ENCODE measurements at regions not wholly inside any gene's neighbourhood (a gene's known extent, or its start where the extent isn't known, plus 50 kb on each side); places are given as distances from the start of the nearest gene placed in this dataset.
A peak's percentile ranks its signal among the peaks of the same experiment; 100 is the strongest.

- DNase-seq = no peak
Measured at GRCh38 chr2:8159966-8160603, 521.8 kb upstream of the ID2 start.

GRCh38 chr2:8160959-8161358 lies 520.9 kb upstream of the ID2 start:
- no peak for DNase-seq

DNA sequence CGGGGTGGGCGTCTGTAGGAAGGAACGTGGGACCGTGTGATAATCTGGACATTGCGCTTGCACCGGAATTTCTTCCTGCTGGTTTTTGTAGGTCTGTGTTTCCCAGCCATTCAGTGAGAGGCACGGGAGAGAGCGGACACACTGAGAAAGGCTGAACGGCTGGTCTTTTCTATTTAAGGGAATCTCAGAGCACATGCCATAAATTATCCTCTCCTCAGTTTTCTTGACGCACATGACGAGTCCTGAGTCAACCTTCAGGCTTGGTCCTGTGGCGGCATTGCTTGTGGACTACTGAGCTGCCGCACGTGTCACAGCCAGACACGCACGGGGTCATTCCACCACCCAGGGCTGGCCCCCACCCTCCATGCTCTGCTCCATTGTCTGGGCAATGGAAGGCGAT lies 519.3 kb upstream of the ID2 start:
- no peak for DNase-seq

GRCh38 chr2:8165550-8165949 lies 516.3 kb upstream of the ID2 start:
- DNase-seq = no peak

- DNase-seq = no peak
Measured at GRCh38 chr2:8168022-8168717, 513.7 kb upstream of the ID2 start.

- no peak for DNase-seq
Measured at GRCh38 chr2:8168876-8169424, 512.9 kb upstream of the ID2 start.

GRCh38 chr2:8169443-8169842 lies 512.4 kb upstream of the ID2 start:
- DNase-seq = no peak

DNA sequence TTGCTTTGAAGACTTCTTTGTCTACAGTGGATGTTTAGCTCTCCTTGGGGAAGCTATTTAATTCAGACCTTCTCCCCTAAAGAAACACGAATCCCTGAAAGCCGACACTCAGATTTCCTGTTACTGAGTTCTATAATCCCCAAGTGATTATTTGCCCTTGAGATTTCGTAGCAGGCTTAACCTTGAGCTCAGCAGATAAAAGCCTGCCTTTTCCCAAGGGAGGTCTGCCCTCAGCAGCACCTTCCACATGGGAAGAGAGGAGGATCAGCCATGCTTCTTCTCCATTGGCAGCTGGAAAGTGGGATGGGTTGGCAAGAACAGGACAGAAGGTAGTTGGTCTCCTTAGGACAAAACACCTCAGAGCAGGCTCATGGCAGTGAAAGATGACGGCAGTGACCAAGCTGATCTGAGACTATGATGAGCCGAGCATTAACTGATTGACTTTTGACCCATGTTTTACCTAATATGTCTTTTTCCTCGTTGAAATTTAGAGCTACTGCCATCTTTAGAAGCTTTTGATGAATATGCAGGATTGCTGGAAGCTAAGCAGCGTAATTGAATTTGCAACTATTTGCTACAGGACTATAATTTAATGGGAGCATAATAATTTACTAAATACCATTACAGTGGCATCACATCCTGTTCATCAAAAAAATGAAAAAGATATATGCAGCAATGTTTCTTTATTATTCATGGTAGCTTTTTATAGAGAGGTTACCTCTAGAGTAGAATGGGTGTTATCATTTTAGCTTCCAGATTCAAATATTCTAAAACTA lies 511.1 kb upstream of the ID2 start:
- DNase-seq = peak; percentile 61

GRCh38 chr2:8171608-8172007 lies 510.2 kb upstream of the ID2 start:
- DNase-seq = no peak

- DNase-seq = no peak
Measured at GRCh38 chr2:8172661-8173060, 509.2 kb upstream of the ID2 start.

DNA sequence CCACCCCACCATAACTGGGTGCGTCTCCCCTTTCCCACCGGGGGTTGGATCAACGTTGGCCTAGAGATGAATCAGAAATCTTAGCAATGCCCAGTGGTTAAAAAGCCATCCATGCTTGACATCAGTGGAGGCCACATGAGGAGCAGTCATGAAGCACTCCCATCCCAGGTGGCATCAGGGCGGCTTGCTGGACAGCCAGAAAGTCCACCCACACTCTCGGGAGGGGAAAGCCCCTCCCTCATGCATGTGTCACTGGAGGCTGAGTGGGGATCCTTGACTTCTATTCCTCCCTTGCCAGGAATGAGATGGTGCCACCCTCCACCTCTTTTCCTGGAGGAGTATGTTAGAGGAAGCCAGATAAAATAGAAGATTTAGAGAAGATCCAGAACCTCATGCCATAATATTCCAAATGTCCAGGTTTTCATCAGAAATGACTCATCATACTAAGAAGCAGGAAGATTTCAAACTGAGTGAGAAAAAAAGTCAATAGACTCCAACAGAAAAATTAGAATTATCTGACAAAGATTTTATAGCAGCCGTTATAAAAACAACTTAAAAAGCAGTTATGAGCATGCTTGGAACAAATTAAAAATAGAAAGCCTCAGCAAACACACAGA lies 507.1 kb upstream of the ID2 start:
- no peak for DNase-seq

GRCh38 chr2:8176887-8177286 lies 505.0 kb upstream of the ID2 start:
- no peak for DNase-seq

- DNase-seq = no peak
Measured at GRCh38 chr2:8177566-8177965, 504.3 kb upstream of the ID2 start.

- DNase-seq = no peak
Measured at GRCh38 chr2:8178911-8179310, 502.9 kb upstream of the ID2 start.

GRCh38 chr2:8189316-8189715 lies 492.5 kb upstream of the ID2 start:
- no peak for DNase-seq

- DNase-seq = no peak
Measured at GRCh38 chr2:8190279-8190678, 491.6 kb upstream of the ID2 start.

DNA sequence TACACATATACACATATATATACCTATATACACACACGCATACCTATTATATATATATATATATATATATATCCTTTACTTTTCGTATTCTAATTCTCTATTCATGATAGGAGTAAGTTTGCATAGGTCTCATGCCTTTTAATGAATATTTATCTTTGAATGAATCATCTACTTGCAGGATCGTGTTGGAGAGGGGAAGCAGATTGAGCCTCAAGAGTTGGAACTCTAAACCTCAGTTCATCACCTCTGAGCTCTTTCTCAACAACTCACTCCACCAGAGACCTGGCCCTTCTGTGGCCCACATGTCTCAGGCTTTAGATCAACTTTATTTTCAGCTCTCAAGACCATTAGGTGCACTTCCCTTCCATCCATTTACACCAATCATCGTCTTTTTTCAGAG lies 490.4 kb upstream of the ID2 start:
- no peak for DNase-seq

DNA sequence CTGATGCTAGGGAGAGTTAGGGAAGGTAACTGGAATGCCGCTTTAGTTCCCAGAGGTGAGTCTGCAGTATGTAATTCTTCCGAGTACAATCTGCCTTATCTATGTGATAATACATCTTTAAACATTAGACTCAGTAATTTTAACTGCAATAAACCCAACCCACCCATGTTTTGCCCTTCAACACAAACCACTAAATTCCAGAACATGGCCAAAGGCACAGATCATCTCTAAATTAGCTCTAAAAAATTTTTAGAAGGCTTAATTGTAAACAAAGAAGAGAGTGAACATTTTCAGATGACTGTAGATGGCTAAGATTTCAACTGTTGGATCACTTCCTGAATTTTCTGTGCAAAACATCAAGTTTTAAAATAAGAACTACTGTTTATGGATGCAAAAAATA lies 488.7 kb upstream of the ID2 start:
- DNase-seq = no peak

DNA sequence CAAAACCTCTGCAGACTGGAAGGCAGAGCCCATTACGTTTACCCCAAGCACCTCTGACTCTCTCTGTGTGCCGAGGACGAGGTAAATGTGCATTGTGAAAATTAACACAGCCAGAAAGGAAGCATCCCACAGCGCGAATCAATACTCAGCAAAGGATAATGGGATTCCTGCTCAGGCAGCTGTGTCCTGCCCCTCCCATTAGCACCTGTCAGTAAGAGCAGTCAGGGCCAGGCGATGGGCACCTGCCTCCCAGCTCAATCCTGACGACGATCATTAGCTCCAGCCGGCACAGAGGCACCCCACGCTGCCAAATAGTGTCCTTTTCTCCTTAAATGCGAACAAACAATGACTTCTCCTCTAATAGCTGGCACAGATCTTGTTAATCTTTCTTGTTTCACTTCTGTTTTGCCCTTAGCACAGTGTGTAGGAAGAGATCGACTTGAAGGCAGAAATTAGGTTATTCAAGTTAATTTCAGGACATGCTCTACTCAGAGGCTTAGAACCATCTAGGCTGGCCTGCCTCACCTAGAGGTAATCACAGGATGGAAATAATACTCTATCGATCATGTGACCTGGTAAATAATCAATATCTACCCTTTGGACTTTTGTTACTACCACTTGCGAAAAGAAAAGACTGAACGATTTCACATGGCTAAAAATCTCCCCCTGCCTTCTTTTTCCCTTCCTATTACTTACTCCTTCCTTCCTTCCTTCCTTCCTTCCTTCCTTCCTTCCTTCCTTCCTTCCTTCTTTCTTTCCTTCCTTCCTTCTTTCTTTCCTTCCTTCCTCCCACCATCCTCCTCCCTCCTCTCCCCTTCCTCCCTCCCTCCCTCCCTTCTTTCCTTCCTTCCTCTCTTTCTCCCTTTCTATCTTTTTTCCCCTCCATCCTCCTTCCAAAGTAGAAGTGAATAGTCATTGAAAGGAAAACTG lies 487.9 kb upstream of the ID2 start:
- DNase-seq = no peak

- no peak for DNase-seq
Measured at GRCh38 chr2:8195784-8196183, 486.1 kb upstream of the ID2 start.

DNA sequence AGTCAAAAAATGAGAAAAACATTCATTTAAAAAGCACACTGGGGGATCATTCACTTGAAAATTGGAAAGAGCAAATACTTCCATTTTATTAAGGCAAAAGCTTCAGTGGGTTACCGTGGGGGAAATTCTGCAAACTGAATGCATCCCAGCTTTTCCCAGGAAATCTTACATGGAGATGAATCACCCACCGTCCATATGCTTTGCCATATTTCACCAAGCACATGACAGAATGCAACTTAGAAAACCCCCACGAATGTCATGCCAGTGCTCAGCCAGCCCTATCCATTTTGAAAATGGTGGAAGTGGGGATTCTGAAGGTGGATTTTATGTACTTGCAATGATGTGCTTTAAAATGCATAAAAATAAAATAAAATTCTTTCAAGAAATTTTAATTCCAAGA lies 485.5 kb upstream of the ID2 start:
- DNase-seq = no peak

- DNase-seq = no peak
Measured at GRCh38 chr2:8197101-8197500, 484.8 kb upstream of the ID2 start.
